Gastroesophageal sphincter (tissue), 4 donors: ENCODE measurements at regions not wholly inside any gene's neighbourhood (a gene's known extent, or its start where the extent isn't known, plus 50 kb on each side); places are given as distances from the start of the nearest gene placed in this dataset.

Experiments
- ATAC-seq: fragments of 150-250 bp; one replicate; pipeline ENCODE4 v1.9.1; 2016; ENCODE audit warnings: mild to moderate bottlenecking, moderate library complexity
- H3K27ac ChIP-seq, 4 donors: fragments of 200-600 bp; sonication (generic) in 3 of 4; 1 replicate in 3 of 4; 2 replicates in 1 of 4; pipeline ENCODE4 v1.5.1; 2016 to 2019
- H3K27me3 ChIP-seq: fragments of 200-600 bp; sonication (generic); one replicate; pipeline ENCODE4 v1.5.1; 2019
- H3K36me3 ChIP-seq, 2 donors: fragments of 200-600 bp; sonication (generic); one replicate each; pipeline ENCODE4 v1.5.1; 2019; ENCODE audit warnings: control low read depth in 1 of 2
- H3K4me1 ChIP-seq, 3 donors: fragments of 200-600 bp; sonication (generic); 1 replicate in 2 of 3; 2 replicates in 1 of 3; pipeline ENCODE4 v1.5.1; 2016 to 2019; ENCODE audit warnings: control low read depth in 2 of 3
- H3K4me3 ChIP-seq, 2 donors: fragments of 200-600 bp; sonication (generic); one replicate each; pipeline ENCODE4 v1.5.1; 2019; ENCODE audit warnings: mild to moderate bottlenecking in 1 of 2, moderate library complexity in 1 of 2
- H3K9me3 ChIP-seq, 3 donors: fragments of 200-600 bp; sonication (generic); one replicate each; pipeline ENCODE4 v1.5.1; 2017 to 2019; ENCODE audit warnings: control low read depth in 2 of 3
- CTCF ChIP-seq, 4 experiments: fragments of 200-600 bp in 2 of 4; fragments of 450-650 bp in 2 of 4; sonication (generic) in 1 of 4; IDR thresholded peaks; one replicate each; pipeline ENCODE4 v1.5.1; 2017 to 2019; ENCODE audit warnings: antibody characterized with exemption in 4 of 4, mild to moderate bottlenecking in 2 of 4, moderate library complexity in 2 of 4
- EP300 ChIP-seq: sonication (generic); formaldehyde crosslinking; IDR thresholded peaks from one replicate; pipeline ENCODE4 v1.6.1; 2017; ENCODE audit warnings: antibody characterized with exemption, mild to moderate bottlenecking
- POLR2A ChIP-seq, 2 donors: fragments of 450-650 bp; IDR thresholded peaks; one replicate each; pipeline ENCODE4 v1.6.1; 2017; ENCODE audit warnings: antibody characterized with exemption in 2 of 2, mild to moderate bottlenecking in 2 of 2, moderate library complexity in 1 of 2
- POLR2AphosphoS5 ChIP-seq: sonication (generic); formaldehyde crosslinking; IDR thresholded peaks from one replicate; pipeline ENCODE4 v1.6.1; 2017; ENCODE audit warnings: antibody characterized with exemption
- WGBS, 2 donors: methylation state at CpG; one replicate each; pipeline ENCODE4 v1.1.5; 2018; ENCODE audit warnings: low coverage in 1 of 2; 5-methylcytosine and 5-hydroxymethylcytosine counted together

- no peaks in the 10 kb centered on the region for H3K36me3 ChIP-seq
- no peak for ATAC-seq
- no peak for TF ChIP-seq CTCF (IDR thresholded peaks at IDR 0.05)
- TF ChIP-seq POLR2AphosphoS5 = no peak
- no peak overlapping the region for H3K27ac ChIP-seq
- no peak overlapping the region for H3K4me3 ChIP-seq
- 90 to 96% methylated on average over 5 of the region's 5 CpGs for WGBS, 2 donors
- H3K9me3 ChIP-seq = no peaks in the 10 kb centered on the region
- H3K27me3 ChIP-seq = no peaks in the 10 kb centered on the region
- no peaks in the 10 kb centered on the region for H3K4me1 ChIP-seq
Measured at GRCh38 chr2:180709392-180710145, 270.8 kb upstream of the UBE2E3 start.

GRCh38 chr2:180707884-180708205, 272.6 kb upstream of the UBE2E3 start:
- Histone ChIP-seq H3K36me3 (no peaks in the 10 kb centered on the region), H3K9me3 (no peaks in the 10 kb centered on the region), H3K4me1 (no peaks in the 10 kb centered on the region), H3K27ac (no peak overlapping the region), H3K4me3 (no peak overlapping the region), H3K27me3 (no peaks in the 10 kb centered on the region)
- ATAC-seq = no peak
- no peak for TF ChIP-seq EP300
- no peak for TF ChIP-seq POLR2A (IDR thresholded peaks at IDR 0.05)
- TF ChIP-seq POLR2AphosphoS5 = no peak
- TF ChIP-seq CTCF (IDR thresholded peaks at IDR 0.05) = no peak

GRCh38 chr2:180707175-180707883, 273.1 kb upstream of the UBE2E3 start:
- TF ChIP-seq EP300 (no peak), POLR2A (IDR thresholded peaks at IDR 0.05) (no peak), CTCF (IDR thresholded peaks at IDR 0.05) (no peak), POLR2AphosphoS5 (no peak)
- H3K27ac ChIP-seq = no peak overlapping the region
- no peaks in the 10 kb centered on the region for H3K4me1 ChIP-seq
- ATAC-seq = no peak
- H3K27me3 ChIP-seq = no peaks in the 10 kb centered on the region
- no peaks in the 10 kb centered on the region for H3K36me3 ChIP-seq
- H3K4me3 ChIP-seq = no peak overlapping the region
- 55 to 73% methylated on average over 3 of the region's 3 CpGs for WGBS, 2 donors
- no peaks in the 10 kb centered on the region for H3K9me3 ChIP-seq

- Histone ChIP-seq H3K27me3 (no peaks in the 10 kb centered on the region), H3K36me3 (no peaks in the 10 kb centered on the region)
Measured at GRCh38 chr2:180706694-180707093, 273.7 kb upstream of the UBE2E3 start.

More at GRCh38 chr2:180706694-180707093, 273.7 kb upstream of the UBE2E3 start:
- no peak overlapping the region for H3K4me3 ChIP-seq
- H3K4me1 ChIP-seq = no peaks in the 10 kb centered on the region
- H3K27ac ChIP-seq = no peak overlapping the region
- H3K9me3 ChIP-seq = no peaks in the 10 kb centered on the region
- ATAC-seq = no peak
- TF ChIP-seq CTCF (IDR thresholded peaks at IDR 0.05) = no peak
- no peak for TF ChIP-seq EP300
- TF ChIP-seq POLR2AphosphoS5 = no peak
- no peak for TF ChIP-seq POLR2A (IDR thresholded peaks at IDR 0.05)
